NCI-H146 (cell line): ENCODE measurements at regions not wholly inside any gene's neighbourhood (a gene's known extent, or its start where the extent isn't known, plus 50 kb on each side); places are given as distances from the start of the nearest gene placed in this dataset.
A peak's percentile ranks its signal among the peaks of the same experiment; 100 is the strongest.
"Not testable (repeated sequence)": the region's sequence is repeated elsewhere in the genome, so short reads cannot be mapped to it uniquely, and the experiment has no call there.

Experiments used
- DNase-seq: peaks from one replicate; lab custom pipeline; 2025; lab: John Stamatoyannopoulos, UW

GRCh38 chr12:92987362-92987761, 58.3 kb upstream of the EEA1 start:
- peak; percentile 54 for DNase-seq

GRCh38 chr12:92987846-92988621, 58.9 kb upstream of the EEA1 start:
- DNase-seq = no peak

GRCh38 chr12:92988622-92989130, 59.6 kb upstream of the EEA1 start:
- DNase-seq = no peak

- DNase-seq = no peak
Observed at GRCh38 chr12:92989715-92990484, 60.8 kb upstream of the EEA1 start.

DNA sequence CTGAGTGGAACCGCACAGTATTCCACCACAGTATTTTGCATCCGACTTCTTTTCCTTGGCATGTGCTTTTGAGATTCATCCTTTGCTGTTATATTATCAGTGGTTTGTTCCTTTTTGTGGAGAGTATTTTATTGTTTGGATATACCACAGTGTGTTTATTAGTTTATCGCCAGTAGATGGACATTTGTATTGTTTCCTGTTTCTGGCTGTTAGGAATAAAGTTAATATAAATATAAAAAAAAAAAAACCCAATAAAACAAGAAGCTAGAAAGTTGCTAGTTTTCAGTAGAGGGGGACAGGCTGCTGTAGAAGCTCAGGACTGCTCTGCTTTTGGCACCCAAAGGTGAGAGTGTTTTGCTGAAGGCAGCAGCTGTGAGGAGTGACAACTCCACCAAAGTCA, 62.0 kb upstream of the EEA1 start:
- DNase-seq = no peak

DNA sequence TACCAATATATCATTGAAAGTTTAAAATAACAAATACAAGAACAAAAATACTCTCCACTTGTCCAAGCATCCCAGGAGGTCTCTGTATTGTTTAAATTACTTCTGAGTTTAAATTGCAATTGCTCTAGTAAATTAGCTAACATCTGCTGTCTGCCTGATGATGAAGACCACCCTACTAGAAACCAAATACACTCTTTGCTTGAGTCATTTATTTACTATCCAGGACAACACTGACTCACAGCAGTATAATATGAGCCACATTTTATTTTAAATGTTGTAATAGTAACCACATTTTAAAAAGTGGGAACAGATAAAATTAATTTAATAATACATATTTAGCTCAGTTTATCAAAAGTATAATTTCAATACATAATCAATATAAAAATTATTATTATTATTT, 62.9 kb upstream of the EEA1 start:
- no peak for DNase-seq

DNA sequence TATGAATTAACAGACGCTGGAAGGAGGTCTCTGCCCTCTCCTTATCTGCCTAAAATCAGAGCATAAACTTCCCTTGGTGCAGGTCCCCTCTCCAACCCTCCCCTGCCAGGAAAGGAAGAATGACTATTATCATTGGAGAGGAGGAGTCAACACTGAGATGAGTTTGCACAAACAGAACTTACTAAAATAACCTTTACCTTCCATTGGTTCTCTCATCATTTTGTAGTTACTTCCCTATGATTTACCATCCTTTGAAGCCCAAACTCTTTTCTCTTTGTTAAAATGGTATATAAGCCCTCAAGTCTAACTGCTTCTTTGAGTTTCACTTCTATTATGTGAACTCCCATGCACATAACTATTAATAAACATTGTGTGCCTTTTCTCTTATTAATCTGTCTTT, 64.2 kb upstream of the EEA1 start:
- no peak for DNase-seq

DNA sequence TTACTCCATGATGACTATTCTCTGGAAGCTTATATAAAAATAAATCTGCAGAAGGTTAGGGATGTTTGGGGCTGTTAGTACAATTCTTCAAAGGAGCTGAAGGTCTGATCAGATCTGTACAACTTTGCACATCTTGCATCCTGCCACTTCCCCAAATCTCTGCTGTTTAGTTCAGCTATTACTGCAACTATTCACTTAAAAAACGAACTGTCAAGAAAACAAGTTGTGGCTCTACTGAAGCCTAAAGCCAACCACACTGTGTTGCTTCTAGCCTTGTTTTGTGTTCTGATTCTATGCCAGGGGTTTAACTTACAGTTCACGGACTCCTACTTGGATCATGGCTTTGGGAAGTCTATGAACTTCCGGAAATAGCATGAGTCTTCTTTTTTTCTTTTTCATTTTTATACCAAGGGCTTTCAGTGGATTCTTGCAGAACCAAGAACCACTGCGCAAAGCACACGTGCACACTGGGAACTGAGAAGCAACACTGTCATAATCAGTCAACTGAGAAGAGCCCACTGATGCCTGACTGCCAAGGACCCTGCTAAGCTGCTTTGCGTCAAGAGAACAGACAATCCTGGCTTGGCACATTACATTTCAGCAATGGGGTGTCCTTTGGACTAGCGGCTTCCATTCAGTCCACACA, 66.3 kb upstream of the EEA1 start:
- no peak for DNase-seq

GRCh38 chr12:93000026-93000425, 70.9 kb upstream of the EEA1 start:
- no peak for DNase-seq

DNA sequence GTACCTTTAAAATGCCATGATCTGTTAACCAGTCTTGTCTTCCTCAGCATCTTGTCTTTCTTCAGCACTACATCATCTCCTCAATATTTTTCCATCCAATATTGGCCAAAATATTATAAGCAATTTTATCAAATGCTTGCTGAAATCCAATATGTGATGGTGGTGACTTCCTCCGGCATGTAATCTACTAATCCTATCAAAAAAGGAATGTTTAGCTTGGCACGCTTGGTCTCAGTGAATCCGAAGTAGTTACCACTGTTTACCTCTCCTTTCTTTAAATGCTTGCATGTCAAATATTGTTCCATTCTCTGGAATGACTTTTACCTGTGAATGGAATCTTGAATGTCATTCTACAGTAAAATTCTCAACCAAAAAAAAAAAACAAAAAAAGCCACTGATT, 72.3 kb upstream of the EEA1 start:
- DNase-seq = no peak

DNA sequence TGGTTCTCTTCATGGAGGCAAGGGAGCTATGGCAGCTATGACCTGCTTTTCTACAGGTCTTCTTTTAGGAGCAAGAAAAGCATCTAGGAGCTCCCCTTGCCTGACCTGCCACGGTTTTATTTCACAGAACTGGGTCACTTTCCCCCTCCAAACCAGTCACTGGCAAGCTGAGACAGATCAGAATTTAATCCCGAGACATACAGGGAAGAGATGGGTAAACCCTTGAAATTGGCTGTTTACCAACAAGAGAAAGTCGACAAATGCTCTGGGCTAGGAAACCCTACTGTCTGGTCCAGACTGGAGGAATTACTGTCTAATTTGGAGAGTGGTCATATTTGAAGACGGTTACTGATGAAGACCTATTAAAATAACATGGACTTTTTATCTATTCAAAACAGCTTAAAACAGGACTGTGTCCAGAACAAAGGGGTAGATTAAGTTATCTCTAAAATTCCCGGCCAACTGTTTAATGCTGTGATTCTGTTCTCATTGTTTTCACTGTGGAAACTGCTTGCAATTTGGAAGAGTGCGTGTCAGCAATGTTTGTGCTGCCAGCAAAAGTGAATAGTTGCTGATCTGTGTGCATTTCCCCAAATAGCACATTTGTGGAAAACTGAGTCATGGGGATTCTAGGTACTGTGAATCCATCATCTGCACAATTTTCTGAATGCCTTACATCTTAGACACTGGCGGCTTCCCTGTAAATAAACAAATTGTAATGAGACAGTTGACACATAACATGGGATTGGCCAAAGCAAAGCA, 73.4 kb upstream of the EEA1 start:
- no peak for DNase-seq

DNA sequence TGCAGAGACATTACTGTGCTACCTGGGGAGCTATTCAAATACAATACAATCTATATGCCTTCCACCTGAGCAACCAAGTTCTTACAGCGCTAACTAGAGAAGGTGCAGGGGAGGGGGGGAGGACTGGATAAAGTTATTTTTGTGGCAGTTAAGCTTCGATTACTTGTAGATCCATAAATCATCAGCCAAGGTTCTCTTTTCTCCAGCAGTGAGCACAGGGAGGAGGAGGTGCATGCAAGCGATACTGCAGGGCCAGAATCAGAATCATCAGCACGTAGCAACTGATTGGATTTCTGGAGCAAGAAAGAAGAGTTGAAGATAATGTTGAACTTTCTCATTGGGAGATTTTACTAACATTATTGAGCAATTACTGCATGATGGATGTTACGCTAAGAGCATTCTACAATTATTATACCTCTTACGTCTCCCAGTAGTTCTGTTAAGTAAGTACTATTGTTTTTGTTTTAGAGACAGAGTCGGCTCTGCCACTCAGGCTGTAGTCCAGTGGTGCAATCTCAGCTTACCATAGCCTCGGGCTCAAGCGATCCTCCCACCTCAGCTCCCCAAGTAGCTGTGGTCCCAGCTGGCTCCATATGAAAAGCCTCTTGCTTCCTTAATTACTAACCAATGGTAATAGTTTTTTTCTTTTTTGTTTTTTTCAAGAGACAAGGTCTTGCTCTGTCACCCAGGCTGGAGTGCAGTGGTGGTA, 74.6 kb upstream of the EEA1 start:
- no peak for DNase-seq

DNA sequence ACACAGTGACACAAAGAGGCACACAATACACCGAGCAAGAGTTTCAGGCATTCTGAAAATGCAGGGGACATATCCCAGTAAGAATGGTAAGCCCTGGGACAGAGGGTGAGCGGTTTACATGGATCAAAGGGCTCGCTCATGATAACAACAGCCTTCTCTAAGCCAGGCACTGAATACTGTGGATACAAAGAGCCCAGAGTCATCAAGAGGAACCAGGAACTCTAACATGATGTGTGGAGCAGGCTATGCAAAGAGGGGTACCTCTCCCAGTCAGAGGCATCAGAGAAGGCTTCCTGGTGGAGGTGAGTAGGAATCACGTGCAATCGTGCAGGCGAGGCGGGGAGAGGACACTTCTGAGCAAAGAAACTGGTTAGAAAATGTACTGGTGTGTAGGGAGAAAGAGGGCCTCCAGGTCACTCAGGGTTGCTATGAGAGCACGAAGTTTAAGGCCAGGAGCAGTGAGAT, 76.9 kb upstream of the EEA1 start:
- DNase-seq = no peak

DNA sequence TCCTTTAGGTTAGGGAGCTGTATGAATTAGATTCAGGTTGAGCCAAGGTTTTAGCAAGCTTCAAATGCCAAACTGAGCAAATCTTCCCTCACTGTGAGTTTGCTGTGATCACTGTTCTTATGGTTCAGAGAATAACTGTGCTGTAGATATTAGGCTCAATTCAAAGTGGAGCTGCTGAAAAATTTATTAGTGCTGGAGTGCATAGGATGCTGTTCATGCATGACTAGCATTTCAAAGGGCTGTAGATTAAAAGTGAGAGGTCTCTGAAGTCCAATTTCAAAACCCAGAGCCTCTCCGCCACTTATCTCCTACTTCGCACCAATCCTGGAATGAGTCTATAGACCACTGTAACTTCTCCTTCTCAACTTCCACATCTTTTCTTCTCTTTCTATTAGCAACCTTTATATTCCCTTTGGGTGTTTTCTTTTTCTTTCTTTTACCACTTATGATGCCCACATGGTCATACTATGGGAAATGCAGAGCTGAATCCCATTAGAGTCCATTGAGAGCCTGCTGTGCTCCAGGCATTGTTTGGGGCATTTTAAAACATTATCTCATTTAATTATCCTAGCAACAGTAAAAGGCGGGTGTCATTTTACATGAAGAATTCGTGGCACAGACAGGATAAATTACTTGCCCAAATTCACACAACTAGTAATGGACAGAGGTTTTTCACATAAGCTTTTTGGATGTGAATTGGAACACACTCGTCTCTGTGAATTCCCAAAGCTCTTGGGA, 77.5 kb upstream of the EEA1 start:
- no peak for DNase-seq

DNA sequence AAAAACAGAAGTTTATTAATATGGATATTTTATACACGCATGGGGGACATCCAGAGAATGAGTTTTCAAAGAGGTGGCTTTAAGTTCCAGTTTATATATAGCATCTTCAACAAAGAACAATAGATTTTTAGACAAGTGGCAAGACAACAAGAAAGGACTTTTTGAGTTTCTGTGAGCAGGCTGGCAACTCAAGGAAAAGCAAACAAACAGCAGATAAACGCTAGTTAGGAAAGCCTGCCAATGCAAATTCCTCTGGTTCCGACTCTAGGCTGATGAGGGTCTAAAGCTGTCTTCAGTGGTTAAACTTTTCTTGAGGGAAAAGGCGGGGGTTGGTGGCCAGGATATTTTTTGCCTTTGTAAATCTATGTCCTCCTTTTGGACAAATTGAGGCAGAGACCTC, 78.4 kb upstream of the EEA1 start:
- DNase-seq = no peak

DNA sequence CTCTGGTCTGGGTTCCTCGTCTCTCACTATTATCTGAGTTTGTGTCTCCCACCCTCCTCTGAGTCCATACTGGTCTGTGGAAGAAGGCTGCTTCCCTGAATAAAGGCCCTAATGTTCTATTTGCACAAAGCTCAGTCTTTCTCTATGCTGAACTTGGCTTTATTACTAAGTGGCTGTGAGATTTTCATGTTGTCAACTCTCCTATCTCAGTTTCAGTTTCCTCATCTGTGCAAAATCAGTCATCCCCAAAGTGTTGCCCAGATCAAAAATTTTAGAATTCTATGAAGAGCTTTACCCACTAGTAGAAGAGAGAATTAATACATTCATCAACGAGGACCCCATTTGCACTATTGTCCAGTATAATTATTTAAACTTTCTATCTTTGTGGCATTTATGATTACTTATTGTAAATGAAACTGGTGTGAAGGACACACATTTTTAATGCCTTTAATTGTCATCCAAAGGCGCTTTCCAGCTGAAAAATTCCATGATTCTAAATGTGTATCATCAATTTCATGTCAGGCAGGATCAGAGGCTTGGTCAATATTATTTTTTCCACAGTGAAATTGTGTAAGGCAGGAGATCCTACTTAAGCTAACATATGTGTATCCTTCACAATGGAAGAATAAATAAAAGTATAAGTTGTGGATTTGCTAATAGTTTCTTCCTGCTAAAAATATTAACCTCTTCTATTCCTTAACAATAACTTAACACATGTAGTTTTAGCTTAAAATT, 79.1 kb upstream of the EEA1 start:
- no peak for DNase-seq

DNA sequence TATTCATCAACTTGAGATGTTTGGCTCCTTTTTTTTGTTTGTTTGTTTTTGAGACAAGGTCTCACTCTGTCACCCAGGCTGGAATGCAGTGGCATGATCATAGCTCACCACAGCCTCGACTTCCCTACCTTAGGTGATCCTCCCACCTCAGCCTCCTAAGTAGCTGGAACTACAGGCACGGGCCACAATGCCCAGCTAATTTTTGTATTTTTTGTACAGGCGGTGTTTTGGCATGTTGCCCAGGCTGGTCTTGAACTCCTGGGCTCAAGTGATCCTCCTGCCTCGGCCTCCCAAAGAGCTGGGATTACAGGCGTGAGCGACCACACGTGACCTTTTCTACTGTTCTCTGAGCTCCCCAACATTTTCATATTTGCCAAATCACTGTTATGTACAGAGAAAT, 79.8 kb upstream of the EEA1 start:
- not testable (repeated sequence) for DNase-seq

- no peak for DNase-seq
Observed at GRCh38 chr12:93009533-93009932, 80.4 kb upstream of the EEA1 start.

DNA sequence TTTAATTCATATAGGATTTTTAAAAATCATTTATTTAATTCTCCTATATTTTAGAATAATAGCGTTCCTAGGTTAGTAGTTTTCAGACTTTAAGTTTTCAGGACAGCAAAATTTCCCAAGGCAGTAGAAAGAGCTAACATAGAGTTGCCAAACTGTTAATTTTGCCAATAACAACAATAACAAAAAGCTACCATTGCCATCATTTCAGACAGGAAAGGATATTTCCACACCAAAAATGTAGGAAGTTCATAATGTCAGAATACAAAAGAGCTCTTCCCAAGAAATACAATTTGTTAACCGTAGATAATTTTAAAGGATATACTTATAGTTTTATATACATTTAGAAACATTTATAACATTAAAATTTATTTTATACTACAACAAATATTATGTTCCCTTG, 81.4 kb upstream of the EEA1 start:
- DNase-seq = no peak

- no peak for DNase-seq
Observed at GRCh38 chr12:93011100-93011499, 82.0 kb upstream of the EEA1 start.
